Stimulated activated CD4-positive, alpha-beta T cell treated with anti-CD3 and anti-CD28 coated beads, Interleukin-15, amount 100 ng/mL, for 48 hours (primary cell): ENCODE measurements at regions not wholly inside any gene's neighbourhood (a gene's known extent, or its start where the extent isn't known, plus 50 kb on each side); places are given as distances from the start of the nearest gene placed in this dataset.
A peak's percentile ranks its signal among the peaks of the same experiment; 100 is the strongest.
"Not testable (repeated sequence)": the region's sequence is repeated elsewhere in the genome, so short reads cannot be mapped to it uniquely, and the experiment has no call there.

ENCODE experiments used
- DNase-seq, 2 donors: peaks; one replicate each; pipeline ENCODE4 v3.0.0-alpha.2; 2020; ENCODE audit warnings: low read depth in 2 of 2

DNA sequence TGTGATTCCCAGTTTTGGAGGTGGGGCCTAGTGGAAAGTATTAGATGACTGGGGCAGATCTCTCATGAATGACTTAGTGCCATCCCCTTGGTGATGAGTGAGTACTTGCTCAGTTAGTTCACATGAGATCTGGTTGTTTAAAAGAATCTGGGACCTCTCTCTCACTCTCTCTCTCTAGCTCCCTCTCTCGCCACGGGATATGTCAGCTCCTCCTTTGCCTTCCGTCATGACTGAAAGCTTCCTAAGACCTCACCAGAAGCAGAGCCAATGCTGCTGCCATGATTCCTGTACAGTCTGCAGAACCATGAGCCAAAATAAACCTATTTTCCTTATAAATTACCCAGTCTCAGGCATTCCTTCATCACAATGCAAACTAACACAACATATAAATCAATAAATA, 176.7 kb downstream of the PRELID2 start:
- no peak for DNase-seq

DNA sequence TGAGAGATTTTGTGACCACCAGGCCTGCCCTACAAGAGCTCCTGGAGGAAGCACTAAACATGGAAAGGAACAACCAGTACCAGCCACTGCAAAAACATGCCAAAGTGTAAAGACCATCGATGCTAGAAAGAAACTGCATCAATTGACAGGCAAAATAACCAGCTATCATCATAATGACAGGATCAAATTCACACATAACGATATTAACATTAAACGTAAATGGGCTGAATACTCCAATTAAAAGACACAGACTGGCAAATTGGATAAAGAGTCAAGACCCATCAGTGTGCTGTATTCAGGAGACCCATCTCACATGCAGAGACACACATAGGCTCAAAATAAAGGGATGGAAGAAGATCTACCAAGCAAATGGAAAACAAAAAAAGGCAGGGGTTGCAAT, 182.4 kb downstream of the PRELID2 start:
- DNase-seq = not testable (repeated sequence)

DNA sequence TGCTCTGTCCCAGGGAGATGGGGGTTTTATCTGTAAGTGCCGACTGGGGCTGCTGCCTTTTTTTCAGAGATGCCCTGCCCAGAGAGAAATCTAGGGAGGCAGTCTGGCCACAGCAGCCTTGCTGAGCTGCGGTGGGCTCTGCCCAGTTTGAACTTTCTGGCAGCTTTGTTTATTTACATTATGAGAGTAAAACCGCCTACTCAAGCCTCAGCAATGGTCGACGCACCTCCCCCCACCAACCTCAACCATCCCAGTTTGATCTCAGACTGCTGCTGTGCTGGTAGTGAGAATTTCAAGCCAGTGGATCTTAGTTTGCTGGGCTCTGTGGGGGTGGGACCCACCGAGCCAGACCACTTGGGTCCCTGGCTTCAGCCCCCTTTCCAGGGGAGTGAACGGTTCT, 188.0 kb downstream of the PRELID2 start:
- DNase-seq = not testable (repeated sequence)

DNA sequence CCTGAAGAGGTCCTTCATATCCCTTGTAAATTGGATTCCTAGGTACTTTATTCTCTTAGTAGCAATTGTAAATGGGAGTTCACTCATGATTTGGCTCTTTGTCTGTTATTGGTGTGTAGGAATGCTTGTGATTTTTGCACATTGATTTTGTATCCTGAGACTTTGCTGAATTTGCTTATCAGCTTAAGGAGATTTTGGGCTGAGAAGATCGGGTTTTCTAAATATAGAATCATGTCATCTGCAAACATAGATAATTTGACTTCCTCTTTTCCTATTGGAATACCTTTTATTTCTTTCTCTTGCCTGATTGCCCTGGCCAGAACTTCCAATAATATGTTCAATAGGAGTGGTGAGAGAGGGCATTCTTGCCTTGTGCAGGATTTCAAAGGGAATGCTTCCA, 191.9 kb downstream of the PRELID2 start:
- not testable (repeated sequence) for DNase-seq

- DNase-seq = no peak
Observed at GRCh38 chr5:145637396-145637795, 197.7 kb downstream of the PRELID2 start.

DNA sequence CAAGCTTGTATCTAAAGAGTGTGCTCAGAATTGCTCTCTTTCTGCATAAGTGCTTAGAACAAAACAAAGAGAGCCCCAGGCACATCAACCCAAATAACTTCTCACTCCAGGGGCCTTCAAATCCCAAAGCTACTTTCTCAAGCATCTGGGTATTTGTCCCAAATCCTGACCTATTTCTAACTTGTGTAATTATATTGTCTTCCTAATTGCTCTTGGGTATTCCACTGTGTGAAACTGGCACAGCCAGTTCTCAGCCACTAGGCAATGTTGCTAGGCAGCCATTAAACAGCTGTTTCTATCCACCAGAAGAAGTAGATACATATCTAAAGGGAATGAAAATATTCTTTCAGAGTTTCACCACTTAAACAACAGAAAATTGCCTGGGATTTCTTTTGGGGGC, 198.8 kb downstream of the PRELID2 start:
- DNase-seq = no peak

- no peak for DNase-seq
Observed at GRCh38 chr5:145633474-145633873, 201.7 kb downstream of the PRELID2 start.

DNA sequence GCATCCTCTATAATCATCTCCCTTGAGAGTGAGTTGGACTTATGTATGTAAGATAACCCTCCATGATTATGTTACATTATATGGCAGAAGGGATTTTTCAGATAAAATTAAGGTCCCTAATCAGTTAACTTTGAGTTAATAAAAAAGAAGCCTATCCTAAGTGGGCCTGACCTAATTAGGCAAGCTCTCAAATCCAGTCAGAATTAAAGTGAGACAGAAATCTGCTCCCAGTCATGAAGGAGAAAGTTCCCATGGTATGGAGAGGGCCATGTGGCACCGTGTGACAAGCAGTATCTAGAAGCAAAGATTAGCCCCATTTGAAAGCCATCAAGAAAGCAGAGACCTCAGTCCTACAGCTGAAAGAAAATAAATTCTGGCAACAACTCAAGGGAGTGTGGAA, 202.4 kb downstream of the PRELID2 start:
- DNase-seq = no peak

- no peak for DNase-seq
Observed at GRCh38 chr5:145629047-145629446, 206.1 kb downstream of the PRELID2 start.

DNA sequence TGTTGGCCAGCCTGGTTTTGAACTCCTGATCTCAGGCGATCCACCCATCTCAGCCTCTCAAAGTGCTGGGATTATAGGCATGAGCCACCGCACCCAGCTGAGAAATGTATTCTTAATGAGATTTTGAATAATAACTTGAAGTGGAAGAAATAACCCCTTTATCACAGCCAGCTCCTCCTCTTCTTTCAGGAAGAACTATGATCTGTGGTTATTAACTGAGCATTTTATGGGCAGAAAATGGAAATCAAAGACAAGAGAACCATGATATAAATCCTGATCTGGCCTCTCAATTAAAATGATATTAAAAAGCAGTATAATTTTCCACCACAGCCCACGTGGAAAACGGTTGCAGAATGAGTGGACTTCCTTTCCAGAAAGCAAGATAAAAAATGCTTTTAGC, 206.6 kb downstream of the PRELID2 start:
- DNase-seq = no peak

GRCh38 chr5:145619806-145620310, 215.3 kb downstream of the PRELID2 start:
- no peak for DNase-seq

- DNase-seq = not testable (repeated sequence)
Observed at GRCh38 chr5:145616739-145617138, 218.4 kb downstream of the PRELID2 start.

DNA sequence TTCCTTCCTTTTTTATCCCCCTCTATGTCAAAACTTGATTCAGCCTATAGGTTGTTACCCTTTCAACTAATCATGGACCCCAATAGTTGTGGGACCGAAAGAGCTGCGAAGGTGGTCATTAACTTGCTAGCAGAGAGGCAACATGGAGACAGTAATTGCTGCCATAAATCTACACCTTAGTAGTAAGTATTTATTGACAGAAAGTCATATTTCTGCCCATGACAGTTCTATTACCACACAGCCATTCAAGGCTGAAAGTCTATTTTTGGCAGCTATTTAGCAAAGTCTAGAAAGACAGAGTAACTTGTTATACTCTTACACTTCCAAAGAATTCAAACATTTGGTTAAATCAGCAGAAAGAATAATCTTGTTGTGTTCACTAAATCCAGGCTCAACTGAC, 236.2 kb downstream of the PRELID2 start:
- no peak for DNase-seq

GRCh38 chr5:145598184-145598583, 237.0 kb downstream of the PRELID2 start:
- DNase-seq = no peak

DNA sequence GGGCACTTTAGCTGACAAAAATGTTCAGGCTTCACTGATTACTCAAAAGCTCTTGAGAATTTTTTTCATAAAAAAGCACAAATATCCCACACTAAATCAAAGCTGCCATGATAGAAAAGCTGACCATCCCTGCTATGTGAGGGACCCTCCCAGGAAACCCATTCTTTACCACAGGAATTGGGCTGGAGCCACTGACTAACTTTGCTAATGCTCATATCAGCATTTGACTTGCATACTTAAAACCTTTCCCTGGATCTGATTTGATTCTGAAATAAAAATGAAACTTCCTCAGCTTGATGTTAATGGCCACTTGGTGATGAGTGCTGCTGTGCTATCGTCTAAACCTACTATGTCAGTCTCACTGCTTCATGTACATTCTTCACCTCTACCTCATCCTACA, 243.6 kb downstream of the PRELID2 start:
- DNase-seq = no peak

- DNase-seq = no peak
Observed at GRCh38 chr5:145589063-145589462, 246.1 kb downstream of the PRELID2 start.

GRCh38 chr5:145588558-145588957, 246.6 kb downstream of the PRELID2 start:
- DNase-seq = no peak

- no peak for DNase-seq
Observed at GRCh38 chr5:145588113-145588512, 247.0 kb downstream of the PRELID2 start.

DNA sequence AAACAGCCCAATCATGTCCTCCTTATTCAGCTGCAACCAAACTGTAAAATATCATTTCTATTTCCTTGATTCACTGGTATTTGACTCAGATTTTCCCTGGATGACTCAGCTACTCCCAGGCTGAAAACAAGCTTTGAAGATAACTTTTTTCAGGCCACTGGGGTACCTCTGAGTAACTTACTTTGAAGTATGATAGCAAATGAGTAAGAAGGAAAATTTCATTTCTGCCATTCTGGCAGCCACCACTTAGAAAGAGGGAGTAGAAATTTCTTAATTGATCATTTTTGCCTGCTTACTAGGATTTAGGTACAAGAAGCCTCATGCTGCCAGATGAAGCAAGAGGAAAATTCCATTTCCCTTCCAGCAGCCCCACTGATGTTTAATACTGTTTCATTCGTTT, 247.4 kb downstream of the PRELID2 start:
- peak in 1 of 2 donors; percentile 1 for DNase-seq

DNA sequence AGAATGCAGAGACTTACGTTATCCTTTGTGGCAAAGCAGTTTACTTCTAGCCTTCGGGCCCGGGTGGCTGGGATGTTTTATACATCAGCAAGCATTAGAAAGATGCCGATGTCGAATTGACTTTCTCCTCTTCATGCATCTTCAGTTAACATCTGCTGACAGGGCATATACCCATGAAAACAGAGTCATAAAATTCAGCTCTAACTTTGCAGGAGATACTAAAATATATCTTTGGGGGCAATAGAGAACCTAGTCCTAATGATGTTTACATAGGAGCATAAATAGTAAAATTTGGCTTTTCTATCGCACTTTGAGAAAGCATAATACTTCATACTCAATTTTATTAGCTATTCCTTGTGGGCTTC, 247.9 kb downstream of the PRELID2 start:
- DNase-seq = no peak

GRCh38 chr5:145586661-145587307, 248.4 kb downstream of the PRELID2 start:
- no peak for DNase-seq

DNA sequence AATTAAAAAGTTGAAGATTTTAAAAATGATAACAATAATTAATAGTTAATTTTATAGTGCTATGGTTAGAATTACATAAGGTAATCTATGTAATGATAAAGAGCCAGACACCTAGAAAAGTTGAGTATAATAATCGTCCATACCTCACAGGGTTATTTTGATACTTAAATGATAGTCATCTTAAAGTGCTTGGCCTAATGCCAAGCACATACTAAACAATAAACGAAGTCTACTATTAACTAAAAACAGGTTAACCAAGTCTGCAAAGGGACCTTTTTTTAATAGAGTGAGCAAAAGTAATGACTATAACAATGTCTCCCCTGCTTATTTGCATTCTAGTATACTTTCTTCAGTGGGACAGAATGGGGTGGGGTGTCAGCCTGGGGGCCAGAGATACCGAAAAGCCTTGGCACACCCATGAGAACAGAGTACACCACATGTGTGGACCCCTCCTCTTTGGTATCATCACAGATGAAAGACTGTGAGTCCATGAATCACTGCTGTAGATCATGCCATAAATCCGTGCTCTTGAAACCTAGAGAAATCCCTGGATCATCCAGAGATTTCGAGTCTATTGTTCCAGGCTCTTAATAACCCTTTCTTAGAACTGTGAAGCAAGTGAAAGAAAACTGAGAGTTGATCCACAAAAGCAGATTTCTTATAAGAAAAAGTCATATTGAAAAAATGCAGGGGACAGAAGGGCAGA, 249.5 kb downstream of the PRELID2 start:
- no peak for DNase-seq

DNA sequence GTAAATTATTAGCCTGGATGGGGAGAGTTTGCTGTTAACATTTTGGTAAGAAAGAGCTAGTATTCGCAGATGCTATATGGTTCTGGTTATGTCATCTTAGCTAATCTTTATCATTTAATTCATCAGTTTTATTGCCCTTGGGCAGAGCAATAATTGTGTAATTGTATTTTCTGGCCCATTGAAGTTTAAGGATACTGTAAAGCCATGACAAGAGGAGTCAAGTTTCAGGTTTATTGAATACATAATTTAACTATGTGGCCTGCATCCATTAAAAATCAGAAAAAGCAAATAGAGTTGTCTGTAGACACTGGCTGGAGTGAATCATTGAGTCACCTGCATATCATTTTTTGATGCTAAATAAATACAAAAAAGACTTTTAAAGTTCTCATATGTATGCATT, 255.8 kb downstream of the PRELID2 start:
- DNase-seq = no peak
